Stimulated activated memory B cell treated with anti-CD40 and anti-IgM and Interleukin-4, amounts not matched to agents 10 μg/mL and 1 μg/mL and 100 μg/mL, for 72 hours (primary cell): ENCODE measurements at regions not wholly inside any gene's neighbourhood (a gene's known extent, or its start where the extent isn't known, plus 50 kb on each side); places are given as distances from the start of the nearest gene placed in this dataset.

Source experiments
- ATAC-seq: fragments of 150-1000 bp; cut with Tn5 transposase; 2 replicates; pipeline ENCODE4 v1.10.0; 2021
- H3K27ac Mint-ChIP-seq: one replicate; pipeline ENCODE4 v1.8.0; 2022; ENCODE audit warnings: mild to moderate bottlenecking, mixed read lengths
- H3K27me3 Mint-ChIP-seq: one replicate; pipeline ENCODE4 v1.8.0; 2022; ENCODE audit warnings: mixed read lengths
- H3K36me3 Mint-ChIP-seq: one replicate; pipeline ENCODE4 v1.8.0; 2022; ENCODE audit warnings: mixed read lengths
- H3K4me1 Mint-ChIP-seq: one replicate; pipeline ENCODE4 v1.8.0; 2022; ENCODE audit warnings: mixed read lengths
- H3K4me3 Mint-ChIP-seq: one replicate; pipeline ENCODE4 v1.8.0; 2022; ENCODE audit warnings: mild to moderate bottlenecking, moderate library complexity, mixed read lengths
- H3K9me3 Mint-ChIP-seq: one replicate; pipeline ENCODE4 v1.8.0; 2022; ENCODE audit warnings: mixed read lengths

GRCh38 chr12:61757831-61758505 lies 502.2 kb upstream of the USP15 start:
- ATAC-seq: no peak
- Mint-ChIP-seq H3K4me3 (no peak overlapping the region), H3K4me1 (no peaks in the 10 kb centered on the region)

DNA sequence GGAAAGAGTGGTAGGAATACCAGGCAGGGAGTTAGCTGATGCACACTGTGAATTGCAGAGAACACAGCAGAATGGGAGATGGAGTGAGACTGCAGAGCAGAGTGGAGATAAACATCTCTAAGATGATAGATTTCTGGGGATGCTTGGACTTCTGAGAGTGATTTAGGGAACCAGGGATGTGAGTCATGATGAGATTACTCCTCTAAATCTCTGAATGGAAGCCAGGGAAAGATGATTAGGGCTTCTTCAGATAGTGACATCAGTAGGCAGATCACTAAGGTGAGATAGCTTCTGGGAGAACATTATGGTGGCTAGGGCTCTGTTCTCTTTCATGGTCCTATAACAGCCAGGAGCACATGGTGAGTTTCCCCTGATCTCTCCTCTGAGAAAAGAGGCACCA lies 501.5 kb upstream of the USP15 start:
- no peaks in the 10 kb centered on the region for H3K4me1 Mint-ChIP-seq
- H3K27me3 Mint-ChIP-seq: no peaks in the 10 kb centered on the region
- H3K4me3 Mint-ChIP-seq: no peak overlapping the region
- no peak overlapping the region for H3K27ac Mint-ChIP-seq
- H3K36me3 Mint-ChIP-seq: no peaks in the 10 kb centered on the region
- ATAC-seq: no peak
- no peaks in the 10 kb centered on the region for H3K9me3 Mint-ChIP-seq

More at GRCh38 chr12:61757831-61758505, 502.2 kb upstream of the USP15 start:
- no peak overlapping the region for H3K27ac Mint-ChIP-seq
- H3K9me3 Mint-ChIP-seq: no peaks in the 10 kb centered on the region
- no peaks in the 10 kb centered on the region for H3K27me3 Mint-ChIP-seq
- no peaks in the 10 kb centered on the region for H3K36me3 Mint-ChIP-seq

GRCh38 chr12:61765926-61766325 lies 494.3 kb upstream of the USP15 start:
- Mint-ChIP-seq H3K27me3 (no peaks in the 10 kb centered on the region), H3K9me3 (peaks cover 3% of the 10 kb centered on the region), H3K4me1 (no peaks in the 10 kb centered on the region), H3K27ac (no peak overlapping the region), H3K36me3 (no peaks in the 10 kb centered on the region), H3K4me3 (no peak overlapping the region)
- ATAC-seq: no peak

DNA sequence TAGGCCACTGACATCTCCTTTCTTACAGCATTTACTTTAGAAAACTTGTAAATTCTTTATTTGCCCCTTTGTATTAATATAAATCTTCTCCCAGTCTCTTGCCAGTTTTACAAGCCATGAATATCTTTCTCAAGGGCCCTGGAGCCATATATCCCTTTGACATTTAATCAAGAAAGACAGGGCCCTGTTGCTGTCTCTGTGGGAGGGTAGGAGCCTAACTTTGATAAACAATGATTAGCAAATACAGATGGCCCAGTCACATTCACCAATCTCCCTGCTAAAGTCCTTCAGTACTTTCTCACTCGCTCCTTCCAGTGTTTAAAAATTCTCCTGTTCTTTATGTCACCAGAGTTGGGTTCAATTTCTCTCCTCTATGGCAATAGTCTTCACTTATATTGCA lies 479.8 kb upstream of the USP15 start:
- Mint-ChIP-seq H3K27ac (no peak overlapping the region), H3K36me3 (no peaks in the 10 kb centered on the region), H3K4me3 (no peak overlapping the region), H3K4me1 (no peaks in the 10 kb centered on the region), H3K27me3 (no peaks in the 10 kb centered on the region), H3K9me3 (no peaks in the 10 kb centered on the region)
- no peak for ATAC-seq

DNA sequence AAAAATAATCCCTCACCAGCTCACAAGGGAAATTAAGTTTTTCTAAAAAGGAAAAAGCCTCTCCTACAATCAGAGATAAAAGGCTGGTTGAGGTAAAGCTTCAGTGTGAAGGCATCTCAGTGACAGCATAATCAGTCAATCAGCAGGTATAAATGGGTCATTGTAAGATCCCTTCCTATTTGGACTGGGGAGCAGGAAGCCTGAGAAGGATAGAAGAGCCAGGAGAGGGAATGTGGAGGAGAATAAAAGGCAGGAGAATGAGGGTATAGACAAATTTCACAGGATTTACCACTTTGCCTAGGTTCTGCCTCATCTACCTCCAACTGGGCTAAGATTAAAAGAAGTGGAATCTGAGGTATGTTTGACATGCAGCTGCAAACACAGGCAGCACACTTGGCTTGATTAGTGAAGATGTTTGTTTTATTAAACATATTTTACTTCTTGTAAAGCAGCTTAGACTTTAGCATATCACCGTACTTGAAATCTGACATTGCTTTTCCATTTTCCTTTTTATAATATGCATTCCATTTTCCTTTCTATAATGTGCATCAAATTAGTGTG lies 479.1 kb upstream of the USP15 start:
- no peak for ATAC-seq
- H3K4me1 Mint-ChIP-seq: no peaks in the 10 kb centered on the region

GRCh38 chr12:61796846-61797245 lies 463.4 kb upstream of the USP15 start:
- no peak overlapping the region for H3K27ac Mint-ChIP-seq
- H3K27me3 Mint-ChIP-seq: no peaks in the 10 kb centered on the region
- no peak for ATAC-seq
- no peaks in the 10 kb centered on the region for H3K4me1 Mint-ChIP-seq
- no peaks in the 10 kb centered on the region for H3K36me3 Mint-ChIP-seq
- H3K4me3 Mint-ChIP-seq: no peak overlapping the region
- peaks cover 3% of the 10 kb centered on the region for H3K9me3 Mint-ChIP-seq

More for the DNA sequence above, 479.1 kb upstream of the USP15 start:
- H3K36me3 Mint-ChIP-seq: no peaks in the 10 kb centered on the region
- H3K4me3 Mint-ChIP-seq: no peak overlapping the region
- no peaks in the 10 kb centered on the region for H3K27me3 Mint-ChIP-seq
- H3K27ac Mint-ChIP-seq: no peak overlapping the region
- peaks cover 4% of the 10 kb centered on the region for H3K9me3 Mint-ChIP-seq

DNA sequence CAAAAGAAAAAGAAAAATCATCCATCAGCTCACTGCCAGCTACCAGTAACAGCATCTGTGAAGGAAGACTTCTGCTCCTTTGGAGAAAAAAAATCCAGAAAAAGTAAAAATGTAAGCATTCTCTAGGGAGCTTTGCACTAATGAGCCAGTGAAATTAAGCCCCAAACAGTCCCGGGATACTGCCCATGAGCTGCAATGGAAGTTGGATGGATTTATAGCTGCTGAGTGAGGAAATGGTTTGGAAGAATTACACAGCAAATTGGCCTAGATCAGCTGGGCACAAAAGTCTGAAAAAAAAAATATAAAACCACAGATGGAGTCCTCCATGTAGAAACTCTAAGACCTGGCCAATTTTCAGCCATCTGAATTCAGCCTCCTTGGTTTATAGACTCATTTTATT lies 462.9 kb upstream of the USP15 start:
- no peak overlapping the region for H3K27ac Mint-ChIP-seq
- no peaks in the 10 kb centered on the region for H3K27me3 Mint-ChIP-seq
- no peaks in the 10 kb centered on the region for H3K4me1 Mint-ChIP-seq
- no peak overlapping the region for H3K4me3 Mint-ChIP-seq
- H3K36me3 Mint-ChIP-seq: no peaks in the 10 kb centered on the region
- H3K9me3 Mint-ChIP-seq: peaks cover 1% of the 10 kb centered on the region
- ATAC-seq: no peak

DNA sequence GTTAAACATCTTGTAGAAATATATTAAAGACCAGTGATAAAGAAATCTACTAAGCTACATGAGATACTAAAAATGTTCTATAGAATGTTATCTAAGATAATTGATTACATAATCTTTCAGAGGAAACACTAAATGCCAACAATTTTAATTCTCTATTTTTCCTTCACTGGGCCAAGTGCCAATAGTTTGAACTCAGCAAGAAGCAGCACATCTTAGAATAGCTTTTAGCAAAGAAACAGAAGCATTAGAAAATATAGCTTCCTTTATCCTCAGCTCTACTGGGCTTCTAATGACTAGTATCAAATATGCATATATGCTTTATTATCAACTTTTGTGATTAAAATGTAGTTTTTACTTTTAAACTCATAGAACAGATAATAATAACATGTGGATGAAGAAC lies 461.4 kb upstream of the USP15 start:
- ATAC-seq: no peak
- H3K27me3 Mint-ChIP-seq: no peaks in the 10 kb centered on the region
- H3K36me3 Mint-ChIP-seq: no peaks in the 10 kb centered on the region
- no peak overlapping the region for H3K4me3 Mint-ChIP-seq
- H3K9me3 Mint-ChIP-seq: peaks cover 4% of the 10 kb centered on the region
- H3K4me1 Mint-ChIP-seq: no peaks in the 10 kb centered on the region
- H3K27ac Mint-ChIP-seq: no peak overlapping the region

DNA sequence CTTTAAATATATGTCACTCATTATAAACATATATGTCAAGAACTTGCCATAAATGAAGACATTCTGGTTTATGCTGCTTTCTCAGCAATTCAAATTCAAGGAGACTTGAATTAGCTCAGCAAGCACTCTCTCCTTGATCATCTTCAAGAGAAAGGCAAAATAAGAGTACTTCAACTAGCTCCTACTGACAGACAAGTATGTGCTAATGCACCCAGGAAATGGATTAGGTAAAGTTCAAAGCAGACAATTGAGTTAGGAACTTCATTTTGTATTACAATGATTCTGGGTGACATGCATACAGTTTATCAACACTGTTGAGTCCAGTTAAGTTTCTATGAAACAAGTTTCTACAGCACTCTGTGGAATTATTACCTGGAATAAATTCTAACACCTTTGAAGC lies 455.9 kb upstream of the USP15 start:
- no peaks in the 10 kb centered on the region for H3K36me3 Mint-ChIP-seq
- no peak for ATAC-seq
- H3K27ac Mint-ChIP-seq: no peak overlapping the region
- H3K9me3 Mint-ChIP-seq: peaks cover 19% of the 10 kb centered on the region
- no peaks in the 10 kb centered on the region for H3K27me3 Mint-ChIP-seq
- H3K4me1 Mint-ChIP-seq: no peaks in the 10 kb centered on the region
- H3K4me3 Mint-ChIP-seq: no peak overlapping the region

- Mint-ChIP-seq H3K36me3 (no peaks in the 10 kb centered on the region), H3K9me3 (peaks cover 15% of the 10 kb centered on the region), H3K27me3 (no peaks in the 10 kb centered on the region), H3K4me1 (no peaks in the 10 kb centered on the region), H3K4me3 (no peak overlapping the region), H3K27ac (no peak overlapping the region)
- ATAC-seq: no peak
Measured at GRCh38 chr12:61808856-61809255, 451.3 kb upstream of the USP15 start.

DNA sequence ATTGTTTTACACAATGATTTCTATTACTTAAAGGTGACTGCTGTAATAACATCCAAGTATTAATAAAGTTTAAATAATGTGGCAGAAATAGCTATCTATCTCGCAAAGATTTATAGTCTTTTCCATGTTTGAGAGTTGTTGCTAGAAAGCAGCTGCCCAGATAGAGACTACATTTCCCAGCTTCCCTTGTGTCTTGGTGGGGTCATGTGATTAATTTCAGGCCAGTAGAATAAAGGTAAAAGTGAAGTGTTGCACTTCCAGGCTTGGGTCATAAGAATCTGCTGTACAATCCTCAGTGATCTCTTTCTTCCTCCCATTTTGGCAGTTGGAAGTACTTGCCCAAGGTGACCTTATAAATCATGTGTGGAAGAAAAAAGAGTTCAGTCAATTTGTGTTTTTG lies 449.7 kb upstream of the USP15 start:
- Mint-ChIP-seq H3K36me3 (no peaks in the 10 kb centered on the region), H3K27me3 (no peaks in the 10 kb centered on the region), H3K4me3 (no peak overlapping the region), H3K27ac (no peak overlapping the region), H3K9me3 (peaks cover 15% of the 10 kb centered on the region), H3K4me1 (no peaks in the 10 kb centered on the region)
- ATAC-seq: no peak

GRCh38 chr12:61821381-61821780 lies 438.8 kb upstream of the USP15 start:
- no peaks in the 10 kb centered on the region for H3K4me1 Mint-ChIP-seq
- no peaks in the 10 kb centered on the region for H3K27me3 Mint-ChIP-seq
- H3K9me3 Mint-ChIP-seq: no peaks in the 10 kb centered on the region
- H3K27ac Mint-ChIP-seq: no peak overlapping the region
- ATAC-seq: no peak
- H3K4me3 Mint-ChIP-seq: no peak overlapping the region
- H3K36me3 Mint-ChIP-seq: no peaks in the 10 kb centered on the region

DNA sequence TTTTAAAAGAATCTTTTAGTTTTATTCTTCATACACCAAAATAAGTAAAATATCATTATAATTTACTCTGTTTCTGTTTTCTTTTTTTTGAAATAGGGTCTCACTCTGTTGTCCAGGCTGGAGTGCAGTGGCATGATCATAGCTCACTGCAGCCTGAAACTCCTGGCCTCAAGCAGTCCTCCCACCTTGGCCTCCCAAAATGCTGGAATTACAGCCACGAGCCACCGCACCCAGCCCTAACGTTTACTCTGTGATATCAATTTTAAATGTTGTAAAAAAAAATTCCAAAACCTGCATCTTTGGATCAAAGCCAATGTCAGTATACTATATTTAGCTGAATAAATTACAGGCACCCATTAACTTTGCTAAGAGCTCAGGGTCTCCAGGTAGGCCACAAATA lies 437.1 kb upstream of the USP15 start:
- no peak for ATAC-seq
- Mint-ChIP-seq H3K36me3 (no peaks in the 10 kb centered on the region), H3K4me1 (no peaks in the 10 kb centered on the region), H3K4me3 (no peak overlapping the region), H3K27me3 (no peaks in the 10 kb centered on the region), H3K27ac (no peak overlapping the region), H3K9me3 (no peaks in the 10 kb centered on the region)

- Mint-ChIP-seq H3K4me1 (no peaks in the 10 kb centered on the region), H3K9me3 (peaks cover under 1% of the 10 kb centered on the region), H3K4me3 (no peak overlapping the region)
Measured at GRCh38 chr12:61846765-61847164, 413.4 kb upstream of the USP15 start.

GRCh38 chr12:61848893-61849292 lies 411.3 kb upstream of the USP15 start:
- ATAC-seq: no peak
- no peaks in the 10 kb centered on the region for H3K36me3 Mint-ChIP-seq
- H3K4me1 Mint-ChIP-seq: no peaks in the 10 kb centered on the region
- no peak overlapping the region for H3K4me3 Mint-ChIP-seq
- no peak overlapping the region for H3K27ac Mint-ChIP-seq
- peaks cover 6% of the 10 kb centered on the region for H3K9me3 Mint-ChIP-seq
- no peaks in the 10 kb centered on the region for H3K27me3 Mint-ChIP-seq

More at GRCh38 chr12:61846765-61847164, 413.4 kb upstream of the USP15 start:
- no peak overlapping the region for H3K27ac Mint-ChIP-seq
- H3K27me3 Mint-ChIP-seq: no peaks in the 10 kb centered on the region
- no peak for ATAC-seq
- no peaks in the 10 kb centered on the region for H3K36me3 Mint-ChIP-seq

GRCh38 chr12:61853945-61854344 lies 406.3 kb upstream of the USP15 start:
- Mint-ChIP-seq H3K4me3 (no peak overlapping the region), H3K36me3 (no peaks in the 10 kb centered on the region), H3K4me1 (no peaks in the 10 kb centered on the region), H3K27me3 (no peaks in the 10 kb centered on the region), H3K9me3 (peaks cover 10% of the 10 kb centered on the region), H3K27ac (no peak overlapping the region)
- ATAC-seq: no peak
